Activated CD4-positive, alpha-beta T cell treated with anti-CD3 and anti-CD28 coated beads for 4 hours (primary cell): ENCODE measurements at regions not wholly inside any gene's neighbourhood (a gene's known extent, or its start where the extent isn't known, plus 50 kb on each side); places are given as distances from the start of the nearest gene placed in this dataset.

Experiments
- DNase-seq, 2 donors: peaks; one replicate each; pipeline ENCODE4 v3.0.0-alpha.2; 2020

DNA sequence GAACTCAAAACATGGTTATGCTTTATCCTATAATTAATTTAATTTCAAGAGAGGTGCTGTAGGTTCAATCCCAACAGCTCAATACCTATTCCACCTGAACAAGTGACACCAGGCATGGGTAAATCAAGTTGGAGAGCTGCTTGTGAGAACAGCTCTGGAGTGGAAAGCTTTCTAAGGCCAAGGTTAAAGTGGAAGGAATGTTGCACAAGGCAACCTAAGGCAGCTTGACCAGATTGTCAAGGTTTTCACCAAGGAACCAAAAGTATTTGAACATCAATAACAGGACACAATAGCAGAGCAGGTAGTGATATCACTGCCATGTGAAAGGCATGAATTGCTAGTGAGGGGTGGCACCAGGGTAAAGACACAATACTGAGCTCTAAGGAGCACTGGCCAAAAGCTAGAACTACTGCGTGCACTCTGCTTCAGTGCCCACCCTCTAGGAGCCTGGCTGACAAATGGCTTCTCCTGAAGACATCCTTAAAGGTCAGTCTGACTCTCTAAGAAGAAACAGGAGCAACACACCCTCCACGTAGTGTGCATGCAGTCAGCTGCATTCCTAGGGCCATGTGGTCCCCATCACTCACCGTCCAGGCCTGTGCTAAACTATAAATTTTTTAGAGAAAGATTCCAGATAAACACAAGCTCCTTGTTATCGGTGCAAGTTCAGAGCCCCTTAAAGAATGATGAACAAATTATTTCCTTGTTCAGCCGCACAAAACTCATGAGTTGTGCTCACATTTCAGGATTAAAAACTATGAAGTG lies 677.7 kb upstream of the KLF4 start:
- no peak for DNase-seq

DNA sequence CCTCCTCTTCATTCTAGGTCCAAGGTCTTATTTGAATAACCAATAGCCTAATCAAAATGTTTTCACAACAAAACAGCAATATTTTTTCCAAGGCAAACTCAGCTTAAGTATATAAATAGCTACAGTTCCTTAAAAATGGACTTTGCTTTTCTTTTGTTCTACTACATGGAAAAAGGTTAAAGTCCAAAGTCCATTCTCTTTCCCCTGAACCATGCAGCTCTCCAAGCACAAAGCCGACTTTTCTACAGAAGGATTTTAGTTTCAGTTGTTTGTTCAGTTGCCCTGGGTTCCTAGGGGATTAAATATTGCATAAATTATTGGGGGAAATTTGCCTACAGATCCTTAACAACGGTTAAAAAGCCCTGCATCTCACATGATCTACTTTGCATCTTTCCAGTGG lies 677.0 kb upstream of the KLF4 start:
- no peak for DNase-seq

DNA sequence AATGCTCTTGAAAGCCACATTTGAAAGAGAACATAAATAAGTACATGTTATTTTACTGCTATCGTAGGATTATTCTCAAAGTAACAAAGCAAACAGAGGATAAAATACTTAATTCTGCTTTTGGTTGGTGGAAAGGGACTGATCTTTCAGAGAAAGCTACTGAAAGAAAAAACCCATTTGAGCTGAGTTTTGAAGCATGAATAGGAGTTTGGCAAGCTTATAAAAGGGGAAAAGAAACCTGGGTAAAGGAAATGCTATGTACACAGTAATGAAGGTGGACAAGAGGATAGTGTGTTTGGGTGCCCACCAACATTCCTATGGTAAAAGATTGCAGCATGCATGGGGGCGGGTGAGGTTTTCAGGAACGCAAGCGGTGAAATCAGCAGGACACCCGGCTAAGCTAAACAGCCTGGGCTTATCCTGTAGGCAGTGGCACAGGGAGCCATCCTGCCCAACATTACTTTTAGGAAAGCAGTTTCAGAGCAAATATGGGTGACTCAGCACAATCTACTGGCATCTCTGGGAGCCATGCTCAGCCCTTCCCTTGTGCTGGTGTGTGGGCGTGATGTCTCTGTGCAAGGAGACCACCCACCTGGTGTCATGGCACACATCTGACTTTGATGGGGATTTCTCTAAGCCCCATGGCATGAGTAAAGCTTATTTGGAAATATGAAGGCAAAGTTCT lies 673.9 kb upstream of the KLF4 start:
- DNase-seq: no peak

DNA sequence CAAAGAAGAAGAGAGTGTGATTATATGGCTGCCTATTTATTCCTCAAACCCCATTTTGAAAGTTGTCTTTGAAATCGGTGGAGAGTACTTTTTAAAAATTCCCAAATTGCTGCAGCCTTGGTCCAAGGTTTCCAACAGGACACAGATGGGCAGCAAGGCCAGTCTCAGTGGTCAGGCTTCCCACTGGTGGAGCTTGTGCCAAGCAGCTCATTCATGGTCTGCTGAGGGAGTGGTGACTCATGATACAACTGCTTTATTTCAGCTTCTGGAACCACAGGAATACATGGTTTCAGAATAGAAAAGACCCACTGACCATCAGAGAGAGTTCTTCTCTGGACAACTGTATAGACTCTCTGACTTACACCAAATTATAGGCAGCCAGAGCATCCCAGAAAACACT lies 673.1 kb upstream of the KLF4 start:
- DNase-seq: no peak

DNA sequence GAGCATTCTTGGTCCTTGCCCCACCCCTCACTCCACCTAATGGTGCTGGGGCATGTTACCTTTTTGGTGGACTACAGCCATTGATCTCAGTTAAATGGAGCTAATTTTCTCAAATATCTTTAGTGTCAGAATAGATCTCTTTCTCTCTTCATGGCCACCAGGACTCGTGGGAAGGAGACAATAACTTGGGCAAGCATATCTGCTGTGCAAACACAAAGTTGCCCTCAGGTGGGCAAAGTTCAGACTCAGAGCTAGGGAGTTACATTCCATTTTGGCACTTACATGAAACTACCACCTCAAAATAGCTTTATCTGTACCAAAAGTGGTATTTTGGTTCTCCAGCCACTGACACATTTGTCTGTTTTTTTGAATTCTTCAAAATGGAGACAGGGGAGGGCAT lies 671.9 kb upstream of the KLF4 start:
- DNase-seq: no peak

DNA sequence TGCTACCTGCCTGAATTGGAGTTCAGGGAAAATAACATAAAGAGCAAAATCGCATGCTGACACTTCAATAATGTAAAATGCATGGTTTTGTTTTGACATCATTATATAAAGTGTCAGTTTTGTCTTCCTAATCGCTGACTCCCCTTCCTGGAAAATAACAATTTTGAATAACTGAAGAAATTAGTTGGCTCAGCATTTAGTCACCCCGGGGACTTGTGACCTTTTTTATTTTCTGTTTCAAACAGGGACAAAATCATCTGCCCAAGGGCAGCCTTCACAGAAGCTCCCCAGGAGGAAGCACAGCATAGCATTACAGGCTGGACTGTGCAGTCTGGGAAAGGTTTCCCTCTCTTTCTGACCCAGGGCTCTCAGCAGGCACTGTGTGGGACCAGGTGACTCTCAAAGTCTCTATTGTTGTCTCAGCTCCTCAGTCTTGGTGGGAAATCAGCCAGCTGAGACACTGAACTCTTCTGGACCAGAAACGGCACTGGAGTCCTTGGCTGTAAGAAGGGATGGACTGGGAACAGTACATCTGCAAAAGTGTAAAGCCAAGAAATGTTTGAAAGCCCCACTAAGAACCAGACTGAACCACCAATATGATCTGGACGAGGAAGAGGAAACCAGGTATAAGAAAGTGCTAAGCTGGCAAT lies 671.3 kb upstream of the KLF4 start:
- no peak for DNase-seq

DNA sequence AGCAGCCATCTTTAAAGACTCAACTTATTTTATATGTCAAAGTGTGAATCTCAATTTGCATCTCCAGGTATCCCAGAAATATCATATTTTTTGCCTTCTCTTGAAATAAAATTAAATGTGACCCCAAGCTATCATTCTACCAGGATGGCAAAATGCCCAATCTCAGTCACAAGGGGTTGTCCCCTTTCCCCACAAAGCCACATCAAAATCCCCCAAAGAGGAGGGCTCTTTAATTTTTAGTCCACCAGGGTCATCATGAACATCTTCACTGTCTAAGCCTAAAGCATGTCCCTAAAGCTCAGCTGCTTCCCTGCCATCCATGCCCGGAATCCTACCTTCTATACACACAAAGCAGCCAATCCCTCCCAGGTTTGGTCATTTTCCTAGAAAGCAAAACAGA lies 670.5 kb upstream of the KLF4 start:
- no peak for DNase-seq

DNA sequence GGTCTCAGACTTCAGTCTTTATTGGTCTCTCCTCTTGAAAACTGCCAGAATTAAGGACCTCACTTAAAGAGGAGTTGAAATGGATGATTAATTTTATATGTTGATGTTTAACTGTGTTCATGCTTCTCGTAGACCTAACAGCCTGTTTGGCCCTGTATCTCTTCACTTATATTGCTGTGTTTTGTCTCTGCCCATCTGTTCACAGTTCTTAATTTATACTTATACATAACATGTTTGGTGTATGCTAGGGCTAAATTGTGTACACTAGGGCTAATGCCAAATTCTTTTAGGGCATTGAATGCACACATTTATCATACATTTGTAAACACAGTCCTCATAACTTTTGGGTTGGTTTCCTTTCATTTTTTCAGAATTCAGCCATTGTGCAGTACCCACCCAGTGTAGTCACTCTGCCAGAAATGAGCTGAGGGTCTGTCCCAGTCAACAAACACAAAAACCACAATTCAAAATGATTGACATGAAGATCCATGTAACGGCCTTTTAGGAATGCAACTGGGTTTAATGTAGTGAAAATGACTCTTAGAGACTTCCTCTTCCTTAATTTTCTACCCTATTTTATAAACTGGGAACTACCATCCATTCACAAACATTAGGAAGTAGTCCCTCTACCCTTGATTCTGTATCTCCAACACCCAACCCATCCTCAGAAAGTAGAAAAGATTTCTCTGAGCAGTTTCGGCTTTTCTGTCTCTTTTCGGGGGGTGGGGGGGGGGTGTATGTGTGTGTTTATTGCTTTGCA lies 668.8 kb upstream of the KLF4 start:
- no peak for DNase-seq

DNA sequence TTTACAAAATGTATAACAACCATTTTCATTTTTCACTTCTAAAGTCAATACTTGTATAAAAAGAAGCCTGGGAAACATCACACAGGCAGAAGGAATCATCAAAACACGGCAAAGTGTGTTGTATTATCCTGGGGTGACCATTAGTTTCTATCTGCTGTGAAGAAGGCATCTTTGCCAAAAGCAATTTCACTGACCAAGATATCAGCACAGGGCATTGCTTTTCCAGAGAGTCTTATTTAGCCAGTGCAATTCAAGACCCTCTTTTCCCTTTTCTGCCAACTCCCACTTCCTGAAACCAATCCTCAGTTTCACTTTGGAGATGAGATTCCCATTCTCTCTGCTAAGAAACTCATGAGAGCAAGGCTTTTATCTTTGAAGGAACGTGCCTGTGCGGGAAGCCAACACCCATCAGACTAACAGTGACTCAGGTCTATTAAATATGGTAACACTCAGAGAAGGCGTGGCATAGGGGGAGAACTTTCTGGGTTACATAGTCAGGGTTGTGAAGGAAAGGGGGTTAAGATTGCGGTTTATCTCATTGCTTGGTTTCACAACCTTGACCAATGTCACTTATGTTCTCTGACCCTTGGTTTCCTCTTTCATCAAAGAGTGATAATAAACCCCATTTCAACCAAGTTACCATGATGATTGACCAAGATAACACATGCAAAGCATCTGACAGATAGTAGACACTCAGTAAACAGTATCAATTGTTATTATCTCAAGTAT lies 666.9 kb upstream of the KLF4 start:
- DNase-seq: no peak

DNA sequence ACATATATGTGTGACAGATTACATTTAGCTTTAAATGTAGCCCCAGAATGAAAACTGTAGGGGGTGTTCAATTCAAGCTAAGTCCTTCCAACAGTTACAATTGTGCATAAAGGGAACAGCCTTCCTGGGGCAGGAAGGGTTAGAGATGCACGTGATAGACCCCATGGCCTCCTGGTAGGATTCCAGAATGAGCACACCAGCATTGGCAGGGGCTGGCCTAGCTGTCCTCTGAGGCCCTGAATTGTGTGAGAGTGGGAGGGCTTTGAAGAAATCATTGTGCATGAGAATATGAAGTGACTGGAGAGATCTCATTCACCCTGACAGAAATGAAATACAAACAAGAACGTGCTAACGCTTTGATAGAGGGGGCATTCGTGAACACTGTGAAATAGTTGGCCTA lies 663.8 kb upstream of the KLF4 start:
- DNase-seq: no peak

DNA sequence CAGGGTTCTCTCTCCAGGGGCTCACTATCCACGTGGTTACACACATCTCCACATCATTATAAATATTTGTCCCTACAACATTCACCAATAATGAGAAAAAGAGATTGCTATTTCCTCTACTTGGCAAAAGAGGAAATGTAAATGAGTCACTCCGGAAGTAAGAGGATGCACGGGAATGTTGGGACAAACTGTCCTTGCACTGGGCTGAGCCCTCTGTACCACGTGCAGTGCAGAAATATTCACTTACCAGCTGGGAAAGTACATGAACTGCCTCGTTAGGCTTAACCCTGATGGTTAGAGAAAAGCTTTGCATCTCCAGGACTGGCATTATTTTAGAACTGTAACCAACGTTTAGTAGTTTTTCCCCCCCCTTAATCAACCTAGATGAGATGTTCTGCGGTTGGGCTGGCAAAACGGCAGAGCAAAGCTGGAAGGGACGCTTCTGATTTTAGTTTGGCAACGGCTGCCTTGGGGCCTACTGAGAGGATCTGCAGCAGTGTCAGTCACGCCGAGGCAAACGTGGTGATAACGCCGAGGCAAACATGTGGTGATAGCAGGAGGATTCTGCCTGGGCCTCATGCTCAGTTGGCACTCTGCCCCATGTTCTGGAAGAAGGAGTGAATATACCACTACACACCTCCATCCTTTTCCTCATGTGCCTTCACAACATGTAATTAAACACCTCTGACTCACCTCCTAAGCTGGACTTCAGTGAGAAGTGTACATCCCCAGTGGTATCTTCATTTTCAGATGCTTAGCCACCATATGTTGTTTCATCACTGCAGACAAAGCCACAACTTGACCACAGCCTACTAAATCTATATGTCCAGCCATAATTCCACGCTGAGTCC lies 661.4 kb upstream of the KLF4 start:
- no peak for DNase-seq

DNA sequence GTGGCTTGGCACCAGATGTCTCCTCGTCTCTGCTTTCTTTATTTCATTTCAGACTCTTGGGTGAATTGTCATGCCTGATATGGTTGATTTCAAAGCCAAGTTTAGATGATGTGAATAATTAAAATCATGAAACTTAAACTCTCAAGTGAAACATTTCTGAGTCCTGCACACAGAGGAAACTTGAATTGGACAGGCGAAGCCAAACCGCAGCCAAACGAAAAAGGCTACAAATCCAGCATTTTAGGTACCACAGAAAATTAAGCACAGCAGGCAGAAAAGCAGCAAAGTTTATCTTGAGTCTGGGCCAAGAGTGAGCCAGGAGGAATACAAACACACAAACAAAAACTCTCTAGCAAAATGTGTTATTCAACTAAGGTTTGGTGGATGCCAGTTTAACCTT lies 659.8 kb upstream of the KLF4 start:
- no peak for DNase-seq

DNA sequence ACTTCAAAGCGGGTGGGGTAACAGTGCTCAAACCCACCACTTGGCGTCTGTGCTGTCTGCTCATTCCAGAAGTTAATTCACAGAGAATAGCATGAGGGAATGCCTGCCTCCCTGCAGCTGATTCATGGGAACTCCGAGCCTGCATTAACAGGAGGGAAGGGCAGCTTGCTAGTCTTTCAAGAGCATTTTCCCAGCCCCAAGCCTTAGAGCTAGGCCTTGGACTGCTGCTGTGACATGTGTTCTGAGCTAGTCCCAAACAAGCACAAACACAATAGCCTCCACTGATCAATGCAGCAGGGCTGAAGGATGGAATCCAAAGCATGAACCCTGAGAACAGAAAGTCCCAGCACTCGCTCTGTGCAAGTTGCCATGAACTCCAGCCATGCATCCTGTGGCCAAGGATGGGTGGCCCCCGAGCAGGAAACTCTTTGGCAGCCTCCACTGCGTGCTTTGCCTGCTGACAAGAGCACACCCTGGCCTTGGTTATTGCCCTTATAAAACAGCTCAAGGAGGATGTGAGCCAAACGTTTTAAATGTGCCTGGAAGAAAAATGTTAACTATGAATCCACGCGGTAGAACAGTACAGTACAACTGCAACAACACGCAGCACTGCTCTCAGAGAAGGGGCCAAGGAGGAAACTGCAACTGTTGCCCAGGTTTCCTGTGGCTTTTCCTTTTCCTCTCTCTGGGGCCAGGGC lies 653.1 kb upstream of the KLF4 start:
- no peak for DNase-seq

DNA sequence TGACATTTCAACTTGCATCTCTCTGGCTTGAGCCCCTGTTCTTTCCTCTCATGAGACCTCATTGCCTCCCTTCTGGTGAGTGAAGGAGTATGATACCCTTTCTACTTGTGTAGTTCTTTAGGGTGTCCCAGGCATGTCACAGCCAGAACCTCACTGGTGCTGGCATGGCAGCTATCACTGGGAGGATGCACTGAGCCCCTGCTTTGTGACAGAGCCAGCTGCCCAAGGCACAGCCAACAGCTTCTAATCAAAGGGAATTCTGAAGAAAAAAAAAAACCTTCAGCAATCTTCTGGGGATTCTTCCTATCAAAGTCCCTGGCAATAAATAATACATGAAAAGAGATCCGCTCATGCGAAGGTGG lies 652.6 kb upstream of the KLF4 start:
- DNase-seq: no peak

DNA sequence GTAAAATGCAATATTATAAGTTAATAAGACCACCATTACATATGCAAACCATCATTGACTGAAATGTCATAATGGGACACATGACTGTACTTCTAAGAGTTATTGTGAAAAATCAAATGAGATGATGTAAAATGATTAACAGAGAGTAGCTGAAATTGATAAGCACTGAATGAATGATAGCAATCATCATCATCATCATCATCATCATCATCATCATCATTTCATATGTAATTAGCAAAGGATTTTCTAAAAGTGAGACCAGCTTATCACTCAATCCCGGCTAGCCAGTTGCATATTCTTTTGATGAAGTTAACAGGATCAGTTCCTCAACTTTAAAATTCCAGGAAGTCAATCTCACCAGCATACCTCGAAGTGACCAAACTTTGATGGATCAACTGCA lies 650.3 kb upstream of the KLF4 start:
- DNase-seq: no peak

DNA sequence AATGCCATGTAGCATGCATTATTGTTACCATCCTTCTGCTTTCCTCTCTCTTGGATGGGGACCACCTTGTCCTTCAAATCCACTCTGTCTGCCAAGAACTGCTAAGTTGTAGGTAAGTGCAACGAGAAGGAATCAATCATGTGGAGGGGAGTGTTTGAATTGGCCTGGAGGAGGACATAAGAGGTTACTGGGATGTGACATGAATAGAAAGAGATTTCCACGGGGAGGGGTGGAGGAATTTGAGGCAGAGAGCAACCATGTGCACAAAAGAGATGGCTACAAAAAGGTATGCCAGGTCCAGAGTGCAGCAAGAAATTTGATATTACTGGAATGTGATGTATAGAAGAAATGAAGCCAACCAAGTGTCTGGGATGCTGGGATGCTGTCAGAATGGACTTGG lies 648.9 kb upstream of the KLF4 start:
- no peak for DNase-seq

DNA sequence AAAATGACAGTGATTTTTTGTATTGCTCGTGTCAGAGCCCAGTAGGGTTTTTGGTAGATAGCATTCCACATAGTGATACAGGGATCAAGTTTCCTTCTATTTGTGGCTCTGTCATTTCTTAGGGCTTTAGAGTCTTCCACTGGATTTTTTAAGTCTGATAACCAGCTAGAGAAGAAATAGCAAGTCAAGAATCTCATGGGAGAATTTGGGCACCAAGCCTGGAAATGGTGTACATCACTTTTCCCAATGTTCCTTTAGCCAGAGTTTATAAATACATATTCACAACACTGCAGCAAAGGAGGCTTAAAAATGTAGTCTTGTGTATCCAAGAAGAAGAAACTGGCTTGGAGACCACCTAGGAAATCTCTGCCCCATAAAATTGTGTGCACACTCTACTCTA lies 647.1 kb upstream of the KLF4 start:
- DNase-seq: no peak

DNA sequence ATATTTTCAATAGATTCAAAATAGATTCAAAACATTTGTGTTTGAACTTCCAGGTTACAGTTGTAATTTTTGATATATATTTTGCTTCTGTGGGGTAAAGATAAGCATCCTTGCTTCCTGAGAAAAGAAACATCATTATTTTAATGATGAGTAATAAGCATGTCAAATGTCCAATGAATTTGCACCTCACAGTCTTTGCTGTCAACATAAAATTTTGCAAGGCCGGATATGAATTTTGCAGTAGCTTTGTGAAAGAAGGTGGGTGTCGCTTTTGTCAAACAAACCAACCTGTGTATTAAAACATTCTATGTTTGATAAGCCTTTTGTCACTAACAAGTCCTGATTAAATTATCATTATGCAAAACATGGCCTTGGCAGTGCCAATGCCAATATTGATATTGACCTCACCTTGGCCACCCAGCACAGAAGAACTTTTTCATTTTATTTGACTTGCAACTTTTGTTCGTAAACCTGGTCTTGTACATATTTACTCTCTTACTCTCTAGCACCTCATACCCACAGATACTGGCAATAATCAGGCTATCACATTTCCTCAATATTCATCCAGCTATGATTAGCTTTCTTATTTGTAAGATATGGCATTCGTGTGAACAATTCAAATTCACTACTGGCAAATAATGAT lies 645.0 kb upstream of the KLF4 start:
- no peak for DNase-seq

DNA sequence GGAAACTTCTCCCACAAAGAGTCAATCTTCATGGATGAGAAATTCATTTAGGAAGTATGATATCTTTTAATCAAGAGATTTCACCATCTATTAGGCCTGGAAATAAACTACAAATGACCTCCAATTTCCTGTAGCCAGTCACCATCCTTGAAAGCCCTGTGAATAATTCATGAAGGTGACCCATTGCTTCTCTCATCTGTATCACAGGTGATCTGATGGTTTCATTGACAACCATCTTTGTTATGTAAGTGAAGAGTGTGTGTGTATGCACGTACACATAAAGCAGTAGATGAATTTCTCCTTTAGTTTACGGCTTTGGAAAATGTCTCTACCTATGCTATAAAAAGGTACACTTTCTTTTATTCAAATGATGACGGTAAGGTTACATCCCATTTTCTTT lies 644.1 kb upstream of the KLF4 start:
- no peak for DNase-seq

DNA sequence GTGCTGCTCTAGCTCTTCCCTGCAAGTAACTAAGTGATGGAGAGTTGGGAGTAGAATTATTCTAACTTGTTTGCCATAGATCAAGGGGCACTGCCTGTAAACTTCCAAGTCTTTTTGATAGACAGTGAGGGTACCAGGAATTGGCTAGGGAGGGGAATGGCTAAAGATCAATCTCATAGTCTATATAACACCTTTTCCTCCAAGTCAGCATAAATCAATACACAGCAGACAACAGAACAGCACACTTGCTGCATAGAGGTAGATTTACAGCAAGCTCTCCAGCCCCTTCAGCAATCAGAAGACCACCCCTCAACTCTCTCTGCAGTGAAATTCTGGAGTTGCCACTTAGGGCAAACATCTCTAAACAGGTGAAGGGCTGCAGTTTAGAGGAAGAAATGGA lies 643.5 kb upstream of the KLF4 start:
- no peak for DNase-seq

DNA sequence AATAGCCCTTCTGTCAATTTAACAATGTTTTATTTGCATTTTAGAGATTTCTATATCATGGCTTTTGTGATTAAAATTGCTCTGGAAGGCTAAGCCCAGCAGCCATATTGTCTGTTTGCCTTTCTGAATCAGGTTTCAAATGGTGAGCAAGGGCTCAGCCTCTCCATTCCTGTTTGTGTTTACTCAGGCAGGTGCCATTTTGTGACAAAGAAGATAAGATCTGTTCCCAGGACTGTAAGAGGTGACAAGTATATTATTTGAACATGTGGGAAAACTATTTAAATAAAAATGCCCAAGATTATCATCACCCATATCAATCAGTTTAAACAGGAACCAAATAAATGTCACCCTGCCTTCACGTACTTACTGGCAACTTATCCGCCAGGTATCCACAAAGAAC lies 641.3 kb upstream of the KLF4 start:
- no peak for DNase-seq
